Natural killer cell (primary cell): ENCODE measurements at regions not wholly inside any gene's neighbourhood (a gene's known extent, or its start where the extent isn't known, plus 50 kb on each side); places are given as distances from the start of the nearest gene placed in this dataset.

Experiments
- ATAC-seq, 3 donors: fragments of 150-1000 bp in 2 of 3; fragments of 200-7000 bp in 1 of 3; cut with Tn5 transposase; 1 replicate in 1 of 3; 2 replicates in 2 of 3; pipeline ENCODE4 v1.10.0; 2021; ENCODE audit warnings: mild to moderate bottlenecking in 2 of 3, moderate library complexity in 2 of 3
- DNase-seq, 2 donors: peaks; one replicate each; pipeline versions ENCODE4 v3.0.0 to v3.0.0-alpha.2; 2013 to 2021; ENCODE audit warnings: mixed read lengths in 1 of 2
- H3K27ac ChIP-seq: one replicate; pipeline ENCODE4 v1.5.1; 2013; ENCODE audit warnings: mild to moderate bottlenecking, low read length
- H3K27me3 ChIP-seq: one replicate; pipeline ENCODE4 v1.6.1; 2013; ENCODE audit warnings: low read length; ENCODE audit not compliant: control insufficient read depth, insufficient read depth
- H3K36me3 ChIP-seq: one replicate; pipeline ENCODE4 v1.6.1; 2013; ENCODE audit warnings: low read length; ENCODE audit not compliant: control insufficient read depth, insufficient read depth
- H3K4me1 ChIP-seq: one replicate; pipeline ENCODE4 v1.6.1; 2013; ENCODE audit warnings: low read length; ENCODE audit not compliant: control insufficient read depth, insufficient read depth
- H3K4me3 ChIP-seq: one replicate; pipeline ENCODE4 v1.5.1; 2013; ENCODE audit warnings: low read length
- H3K9me3 ChIP-seq: one replicate; pipeline ENCODE4 v1.6.1; 2013; ENCODE audit warnings: low read length; ENCODE audit not compliant: control insufficient read depth, insufficient read depth
- H3K27ac Mint-ChIP-seq, 2 donors: one replicate each; pipeline ENCODE4 v1.8.0; 2022; ENCODE audit warnings: mild to moderate bottlenecking in 2 of 2, mixed read lengths in 2 of 2, moderate library complexity in 1 of 2
- H3K27me3 Mint-ChIP-seq, 2 donors: one replicate each; pipeline ENCODE4 v1.8.0; 2022; ENCODE audit warnings: low read depth in 2 of 2, mixed read lengths in 2 of 2
- H3K36me3 Mint-ChIP-seq: one replicate; pipeline ENCODE4 v1.8.0; 2022; ENCODE audit warnings: mixed read lengths
- H3K4me1 Mint-ChIP-seq, 2 donors: one replicate each; pipeline ENCODE4 v1.8.0; 2022; ENCODE audit warnings: mixed read lengths in 2 of 2
- H3K4me3 Mint-ChIP-seq: one replicate; pipeline ENCODE4 v1.8.0; 2022; ENCODE audit warnings: mild to moderate bottlenecking, moderate library complexity, mixed read lengths
- H3K9me3 Mint-ChIP-seq, 2 donors: one replicate each; pipeline ENCODE4 v1.8.0; 2022; ENCODE audit warnings: mixed read lengths in 2 of 2
- WGBS: methylation state at CpG from one replicate; pipeline ENCODE4 v1.1.7; 2013; ENCODE audit warnings: missing lambda C conversion rate; ENCODE audit not compliant: insufficient coverage; 5-methylcytosine and 5-hydroxymethylcytosine counted together
- intact Hi-C: fragments of 100-400 bp; cut with micrococcal nuclease; formaldehyde crosslinking; loops from one replicate; pipeline ENCODE4 v1.14.2; 2022
- TF ChIP-seq, protein P1 (sequence below): fragments of 200-600 bp; IDR thresholded peaks from one replicate; pipeline ENCODE4 v1.8.0; 2022; ENCODE audit warnings: antibody characterized with exemption

- H3K9me3 Mint-ChIP-seq: peaks cover 0 to 4% of the 10 kb centered on the region in 2 donors
- H3K27me3 Mint-ChIP-seq: no peaks in the 10 kb centered on the region
- H3K36me3 Mint-ChIP-seq: no peaks in the 10 kb centered on the region
- no peak overlapping the region for H3K27ac Mint-ChIP-seq
- H3K4me1 Mint-ChIP-seq: peaks cover 0 to 5% of the 10 kb centered on the region in 2 donors
- TF ChIP-seq, protein P1, sequence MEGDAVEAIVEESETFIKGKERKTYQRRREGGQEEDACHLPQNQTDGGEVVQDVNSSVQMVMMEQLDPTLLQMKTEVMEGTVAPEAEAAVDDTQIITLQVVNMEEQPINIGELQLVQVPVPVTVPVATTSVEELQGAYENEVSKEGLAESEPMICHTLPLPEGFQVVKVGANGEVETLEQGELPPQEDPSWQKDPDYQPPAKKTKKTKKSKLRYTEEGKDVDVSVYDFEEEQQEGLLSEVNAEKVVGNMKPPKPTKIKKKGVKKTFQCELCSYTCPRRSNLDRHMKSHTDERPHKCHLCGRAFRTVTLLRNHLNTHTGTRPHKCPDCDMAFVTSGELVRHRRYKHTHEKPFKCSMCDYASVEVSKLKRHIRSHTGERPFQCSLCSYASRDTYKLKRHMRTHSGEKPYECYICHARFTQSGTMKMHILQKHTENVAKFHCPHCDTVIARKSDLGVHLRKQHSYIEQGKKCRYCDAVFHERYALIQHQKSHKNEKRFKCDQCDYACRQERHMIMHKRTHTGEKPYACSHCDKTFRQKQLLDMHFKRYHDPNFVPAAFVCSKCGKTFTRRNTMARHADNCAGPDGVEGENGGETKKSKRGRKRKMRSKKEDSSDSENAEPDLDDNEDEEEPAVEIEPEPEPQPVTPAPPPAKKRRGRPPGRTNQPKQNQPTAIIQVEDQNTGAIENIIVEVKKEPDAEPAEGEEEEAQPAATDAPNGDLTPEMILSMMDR: no peak
- 17% methylated on average over 5 of the region's 5 CpGs for WGBS
- H3K4me3 ChIP-seq: no peak overlapping the region
- no peaks in the 10 kb centered on the region for H3K36me3 ChIP-seq
- ATAC-seq (no peak), DNase-seq (no peak)
- no peaks in the 10 kb centered on the region for H3K27me3 ChIP-seq
- H3K4me1 ChIP-seq: no peaks in the 10 kb centered on the region
- H3K4me3 Mint-ChIP-seq: no peak overlapping the region
- H3K9me3 ChIP-seq: no peaks in the 10 kb centered on the region
- intact Hi-C loops: no loop called here
- no peak overlapping the region for H3K27ac ChIP-seq
These were observed 802.3 kb downstream of the NLGN4Y start for GRCh38 chrY:15326673-15327072.

GRCh38 chrY:15328848-15329247, 804.5 kb downstream of the NLGN4Y start:
- Mint-ChIP-seq H3K9me3 (peaks cover 0 to 4% of the 10 kb centered on the region in 2 donors), H3K4me3 (no peak overlapping the region), H3K27ac (no peak overlapping the region), H3K36me3 (no peaks in the 10 kb centered on the region), H3K27me3 (no peaks in the 10 kb centered on the region), H3K4me1 (peaks cover 0 to 5% of the 10 kb centered on the region in 2 donors)
- Histone ChIP-seq H3K4me1 (no peaks in the 10 kb centered on the region), H3K27ac (no peak overlapping the region), H3K27me3 (no peaks in the 10 kb centered on the region), H3K36me3 (no peaks in the 10 kb centered on the region), H3K4me3 (no peak overlapping the region), H3K9me3 (no peaks in the 10 kb centered on the region)
- intact Hi-C loops: no loop called here
- WGBS: 82% methylated on average over 3 of the region's 3 CpGs
- TF ChIP-seq, protein P1: no peak
- ATAC-seq (no peak), DNase-seq (no peak)

GRCh38 chrY:15343522-15343921, 819.2 kb downstream of the NLGN4Y start:
- no peaks in the 10 kb centered on the region for H3K27me3 ChIP-seq
- no peaks in the 10 kb centered on the region for H3K27me3 Mint-ChIP-seq
- H3K4me1 ChIP-seq: no peaks in the 10 kb centered on the region
- H3K9me3 Mint-ChIP-seq: peaks cover 0 to 9% of the 10 kb centered on the region in 2 donors
- H3K36me3 Mint-ChIP-seq: no peaks in the 10 kb centered on the region
- H3K4me1 Mint-ChIP-seq: no peaks in the 10 kb centered on the region
- no peak overlapping the region for H3K27ac ChIP-seq
- H3K36me3 ChIP-seq: no peaks in the 10 kb centered on the region
- no peak for DNase-seq
- intact Hi-C loops: no loop called here
- H3K27ac Mint-ChIP-seq: no peak overlapping the region
- no peak overlapping the region for H3K4me3 Mint-ChIP-seq
- H3K4me3 ChIP-seq: no peak overlapping the region
- H3K9me3 ChIP-seq: no peaks in the 10 kb centered on the region
- WGBS: 50% methylated on average over 2 of the region's 4 CpGs
- no peak for ATAC-seq
- TF ChIP-seq, protein P1: no peak

GRCh38 chrY:15345471-15346155, 821.3 kb downstream of the NLGN4Y start:
- no peak overlapping the region for H3K27ac ChIP-seq
- intact Hi-C loops: no loop called here
- WGBS: 85% methylated on average over 3 of the region's 4 CpGs
- no peaks in the 10 kb centered on the region for H3K36me3 ChIP-seq
- TF ChIP-seq, protein P1: no peak
- peaks cover 0 to 2% of the 10 kb centered on the region in 2 donors for H3K9me3 Mint-ChIP-seq
- H3K4me3 Mint-ChIP-seq: no peak overlapping the region
- H3K27me3 Mint-ChIP-seq: no peaks in the 10 kb centered on the region
- DNase-seq (no peak), ATAC-seq (no peak)
- no peaks in the 10 kb centered on the region for H3K9me3 ChIP-seq
- H3K27ac Mint-ChIP-seq: no peak overlapping the region
- no peaks in the 10 kb centered on the region for H3K36me3 Mint-ChIP-seq
- no peaks in the 10 kb centered on the region for H3K4me1 ChIP-seq
- no peaks in the 10 kb centered on the region for H3K4me1 Mint-ChIP-seq
- no peak overlapping the region for H3K4me3 ChIP-seq
- no peaks in the 10 kb centered on the region for H3K27me3 ChIP-seq
